ENCODE measurements at regions not wholly inside any gene's neighbourhood (a gene's known extent, or its start where the extent isn't known, plus 50 kb on each side); places are given as distances from the start of the nearest gene placed in this dataset.

DNA sequence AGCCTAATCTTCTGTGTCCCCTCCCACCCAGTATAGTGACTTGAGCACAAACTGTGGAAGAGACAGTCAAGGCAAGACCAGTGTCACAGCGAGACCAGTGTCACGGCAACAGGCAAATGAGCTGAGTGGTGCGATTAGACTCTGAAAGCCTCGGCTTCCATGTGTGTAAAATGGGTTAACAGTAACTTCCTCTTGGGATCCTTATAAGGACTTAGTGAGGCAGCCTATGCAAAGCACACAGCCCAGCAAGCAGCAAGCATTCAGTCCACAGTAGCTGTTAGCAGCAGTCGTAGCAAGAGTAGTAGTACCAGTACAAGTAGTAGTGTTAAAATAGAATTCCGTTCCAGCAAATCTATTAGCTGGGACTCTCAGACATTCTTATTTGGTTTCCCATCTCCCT is 334.1 kb downstream of the GABRB3 start (continued):
- TF ChIP-seq, protein P1, sequence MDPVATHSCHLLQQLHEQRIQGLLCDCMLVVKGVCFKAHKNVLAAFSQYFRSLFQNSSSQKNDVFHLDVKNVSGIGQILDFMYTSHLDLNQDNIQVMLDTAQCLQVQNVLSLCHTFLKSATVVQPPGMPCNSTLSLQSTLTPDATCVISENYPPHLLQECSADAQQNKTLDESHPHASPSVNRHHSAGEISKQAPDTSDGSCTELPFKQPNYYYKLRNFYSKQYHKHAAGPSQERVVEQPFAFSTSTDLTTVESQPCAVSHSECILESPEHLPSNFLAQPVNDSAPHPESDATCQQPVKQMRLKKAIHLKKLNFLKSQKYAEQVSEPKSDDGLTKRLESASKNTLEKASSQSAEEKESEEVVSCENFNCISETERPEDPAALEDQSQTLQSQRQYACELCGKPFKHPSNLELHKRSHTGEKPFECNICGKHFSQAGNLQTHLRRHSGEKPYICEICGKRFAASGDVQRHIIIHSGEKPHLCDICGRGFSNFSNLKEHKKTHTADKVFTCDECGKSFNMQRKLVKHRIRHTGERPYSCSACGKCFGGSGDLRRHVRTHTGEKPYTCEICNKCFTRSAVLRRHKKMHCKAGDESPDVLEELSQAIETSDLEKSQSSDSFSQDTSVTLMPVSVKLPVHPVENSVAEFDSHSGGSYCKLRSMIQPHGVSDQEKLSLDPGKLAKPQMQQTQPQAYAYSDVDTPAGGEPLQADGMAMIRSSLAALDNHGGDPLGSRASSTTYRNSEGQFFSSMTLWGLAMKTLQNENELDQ (tag by site-specific recombination; IDR thresholded peaks at IDR 0.05; ENCODE audit: low read depth) = no peak
- TF ChIP-seq ZNF654 (tag by site-specific recombination; IDR thresholded peaks at IDR 0.05; ENCODE audit: low read depth) (no peak), ZNF473 (tag by site-specific recombination; IDR thresholded peaks at IDR 0.05) (no peak), ZNF324 (tag by site-specific recombination; IDR thresholded peaks at IDR 0.05) (no peak), ZNF701 (tag by site-specific recombination; IDR thresholded peaks at IDR 0.05) (no peak), GLI2 (tag by site-specific recombination; IDR thresholded peaks at IDR 0.05; ENCODE audit: borderline replicate concordance, low read depth) (no peak), MYNN (tag by site-specific recombination; IDR thresholded peaks at IDR 0.05; ENCODE audit: borderline replicate concordance) (no peak), ZNF302 (tag by site-specific recombination; IDR thresholded peaks at IDR 0.05; ENCODE audit: low read depth) (no peak), ZNF521 (tag by site-specific recombination; IDR thresholded peaks at IDR 0.05) (no peak)
- TF ChIP-seq, protein P2, sequence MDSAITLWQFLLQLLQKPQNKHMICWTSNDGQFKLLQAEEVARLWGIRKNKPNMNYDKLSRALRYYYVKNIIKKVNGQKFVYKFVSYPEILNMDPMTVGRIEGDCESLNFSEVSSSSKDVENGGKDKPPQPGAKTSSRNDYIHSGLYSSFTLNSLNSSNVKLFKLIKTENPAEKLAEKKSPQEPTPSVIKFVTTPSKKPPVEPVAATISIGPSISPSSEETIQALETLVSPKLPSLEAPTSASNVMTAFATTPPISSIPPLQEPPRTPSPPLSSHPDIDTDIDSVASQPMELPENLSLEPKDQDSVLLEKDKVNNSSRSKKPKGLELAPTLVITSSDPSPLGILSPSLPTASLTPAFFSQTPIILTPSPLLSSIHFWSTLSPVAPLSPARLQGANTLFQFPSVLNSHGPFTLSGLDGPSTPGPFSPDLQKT (IDR thresholded peaks at IDR 0.05; ENCODE audit: borderline replicate concordance, low read depth, low read length) = no peak

DNA sequence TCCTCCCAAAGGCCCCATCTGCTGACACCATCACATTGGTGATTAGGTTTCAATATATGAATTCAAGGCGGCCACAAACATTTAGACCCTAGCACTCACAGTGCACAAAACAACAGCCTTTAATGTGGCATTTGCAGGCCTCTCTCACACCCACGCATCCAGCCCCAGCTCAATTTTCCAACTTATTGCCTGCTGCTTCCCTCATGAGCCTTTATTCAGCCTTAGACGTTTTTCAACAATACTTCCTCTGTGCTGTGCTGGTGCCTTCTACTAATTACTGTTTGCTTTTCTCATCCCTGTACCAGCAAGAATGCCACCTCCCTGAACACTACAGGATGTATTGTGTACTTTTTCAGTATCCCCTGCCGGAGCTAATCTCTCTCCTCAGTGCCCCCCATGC is 334.6 kb downstream of the GABRB3 start:
- ChIA-PET POLR2A (no interaction called here), CTCF (interaction anchor here (0.7 kb wide), 1 partner anchor 9 kb away, joined by 5 read pairs; no protein-coding TSS in a partner anchor)
- Histone ChIP-seq H3K4me3 (ENCODE audit: low read depth, low read length) (no peak overlapping the region), H3K4me1 (ENCODE audit: control insufficient read depth, insufficient read depth, low read length) (no peaks in the 10 kb centered on the region), H3K9me3 (ENCODE audit: control insufficient read depth, insufficient read depth, low read depth, low read length) (no peaks in the 10 kb centered on the region), H3K27ac (ENCODE audit: extremely low read depth, low read depth, low read length) (no peak overlapping the region), H3K36me3 (ENCODE audit: control insufficient read depth in 2 of 2, insufficient read depth in 1 of 2, low read length in 2 of 2) (no peaks in the 10 kb centered on the region)
- no peak for TF ChIP-seq GLI4 (tag by site-specific recombination; IDR thresholded peaks at IDR 0.05)
- TF ChIP-seq ZNF133 (tag by site-specific recombination; IDR thresholded peaks at IDR 0.05) = no peak
- no peak for TF ChIP-seq ZNF677 (tag by site-specific recombination; IDR thresholded peaks at IDR 0.05)
- TF ChIP-seq ZNF146 (tag by site-specific recombination; IDR thresholded peaks at IDR 0.05) = no peak
- TF ChIP-seq, protein P2 (IDR thresholded peaks at IDR 0.05; ENCODE audit: borderline replicate concordance, low read depth, low read length) = no peak
- no peak for TF ChIP-seq ZNF555 (tag by site-specific recombination; conservative IDR thresholded peaks at IDR 0.05)
- TF ChIP-seq, protein P3, sequence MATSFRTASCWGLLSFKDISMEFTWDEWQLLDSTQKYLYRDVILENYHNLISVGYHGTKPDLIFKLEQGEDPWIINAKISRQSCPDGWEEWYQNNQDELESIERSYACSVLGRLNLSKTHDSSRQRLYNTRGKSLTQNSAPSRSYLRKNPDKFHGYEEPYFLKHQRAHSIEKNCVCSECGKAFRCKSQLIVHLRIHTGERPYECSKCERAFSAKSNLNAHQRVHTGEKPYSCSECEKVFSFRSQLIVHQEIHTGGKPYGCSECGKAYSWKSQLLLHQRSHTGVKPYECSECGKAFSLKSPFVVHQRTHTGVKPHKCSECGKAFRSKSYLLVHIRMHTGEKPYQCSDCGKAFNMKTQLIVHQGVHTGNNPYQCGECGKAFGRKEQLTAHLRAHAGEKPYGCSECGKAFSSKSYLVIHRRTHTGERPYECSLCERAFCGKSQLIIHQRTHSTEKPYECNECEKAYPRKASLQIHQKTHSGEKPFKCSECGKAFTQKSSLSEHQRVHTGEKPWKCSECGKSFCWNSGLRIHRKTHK (tag by site-specific recombination; IDR thresholded peaks at IDR 0.05) = no peak
- TF ChIP-seq, protein P4, sequence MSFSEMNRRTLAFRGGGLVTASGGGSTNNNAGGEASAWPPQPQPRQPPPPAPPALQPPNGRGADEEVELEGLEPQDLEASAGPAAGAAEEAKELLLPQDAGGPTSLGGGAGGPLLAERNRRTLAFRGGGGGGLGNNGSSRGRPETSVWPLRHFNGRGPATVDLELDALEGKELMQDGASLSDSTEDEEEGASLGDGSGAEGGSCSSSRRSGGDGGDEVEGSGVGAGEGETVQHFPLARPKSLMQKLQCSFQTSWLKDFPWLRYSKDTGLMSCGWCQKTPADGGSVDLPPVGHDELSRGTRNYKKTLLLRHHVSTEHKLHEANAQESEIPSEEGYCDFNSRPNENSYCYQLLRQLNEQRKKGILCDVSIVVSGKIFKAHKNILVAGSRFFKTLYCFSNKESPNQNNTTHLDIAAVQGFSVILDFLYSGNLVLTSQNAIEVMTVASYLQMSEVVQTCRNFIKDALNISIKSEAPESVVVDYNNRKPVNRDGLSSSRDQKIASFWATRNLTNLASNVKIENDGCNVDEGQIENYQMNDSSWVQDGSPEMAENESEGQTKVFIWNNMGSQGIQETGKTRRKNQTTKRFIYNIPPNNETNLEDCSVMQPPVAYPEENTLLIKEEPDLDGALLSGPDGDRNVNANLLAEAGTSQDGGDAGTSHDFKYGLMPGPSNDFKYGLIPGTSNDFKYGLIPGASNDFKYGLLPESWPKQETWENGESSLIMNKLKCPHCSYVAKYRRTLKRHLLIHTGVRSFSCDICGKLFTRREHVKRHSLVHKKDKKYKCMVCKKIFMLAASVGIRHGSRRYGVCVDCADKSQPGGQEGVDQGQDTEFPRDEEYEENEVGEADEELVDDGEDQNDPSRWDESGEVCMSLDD (tag by site-specific recombination; IDR thresholded peaks at IDR 0.05) = no peak
- no peak for TF ChIP-seq ZNF521 (tag by site-specific recombination; IDR thresholded peaks at IDR 0.05)
- no peak for TF ChIP-seq GLIS1 (tag by site-specific recombination; IDR thresholded peaks at IDR 0.05)
- TF ChIP-seq IKZF3 (tag by site-specific recombination; IDR thresholded peaks at IDR 0.05) = no peak
- TF ChIP-seq ZNF112 (tag by site-specific recombination; IDR thresholded peaks at IDR 0.05) = no peak
- no peak for TF ChIP-seq ZNF629 (tag by site-specific recombination; IDR thresholded peaks at IDR 0.05)
- no peak for TF ChIP-seq ZNF670 (tag by site-specific recombination; IDR thresholded peaks at IDR 0.05; ENCODE audit: low read depth)

Measured in HEK293 (cell line).